Ishikawa (cell line): ENCODE measurements at regions not wholly inside any gene's neighbourhood (a gene's known extent, or its start where the extent isn't known, plus 50 kb on each side); places are given as distances from the start of the nearest gene placed in this dataset.

Experiments used
- CEBPB ChIP-seq: IDR thresholded peaks from 2 replicates; pipeline ENCODE4 v1.6.1; 2012
- CREB1 ChIP-seq: IDR thresholded peaks from 2 replicates; pipeline ENCODE4 v1.6.1; 2012; ENCODE audit warnings: low read depth
- EGR1 ChIP-seq: IDR thresholded peaks from 2 replicates; pipeline ENCODE4 v1.6.1; 2012
- EP300 ChIP-seq: IDR thresholded peaks from 2 replicates; pipeline ENCODE4 v1.6.1; 2012; ENCODE audit warnings: borderline replicate concordance
- FOXM1 ChIP-seq: IDR thresholded peaks from 2 replicates; pipeline ENCODE4 v1.6.1; 2012; ENCODE audit warnings: low read depth, borderline replicate concordance
- MAX ChIP-seq: IDR thresholded peaks from 2 replicates; pipeline ENCODE4 v1.6.1; 2012
- NFIC ChIP-seq: IDR thresholded peaks from 2 replicates; pipeline ENCODE4 v1.6.1; 2012
- RAD21 ChIP-seq: IDR thresholded peaks from 2 replicates; pipeline ENCODE4 v1.6.1; 2012; ENCODE audit warnings: low read depth
- REST ChIP-seq: IDR thresholded peaks from 2 replicates; pipeline ENCODE4 v1.6.1; 2012; ENCODE audit warnings: low read depth, mild to moderate bottlenecking
- TAF1 ChIP-seq: IDR thresholded peaks from 2 replicates; pipeline ENCODE4 v1.6.1; 2012; ENCODE audit warnings: low read depth, mild to moderate bottlenecking
- TCF12 ChIP-seq: IDR thresholded peaks from 2 replicates; pipeline ENCODE4 v1.6.1; 2012; ENCODE audit warnings: low read depth
- TEAD4 ChIP-seq: IDR thresholded peaks from 2 replicates; pipeline ENCODE4 v1.6.1; 2012
- USF1 ChIP-seq: IDR thresholded peaks from 2 replicates; pipeline ENCODE4 v1.6.1; 2012
- YY1 ChIP-seq: IDR thresholded peaks from 2 replicates; pipeline ENCODE4 v1.6.1; 2012; ENCODE audit warnings: low read depth
- ZBTB7A ChIP-seq: IDR thresholded peaks from 2 replicates; pipeline ENCODE4 v1.6.1; 2012; ENCODE audit warnings: low read depth

GRCh38 chr22:34579519-34579918, 486.4 kb upstream of the ISX start:
- TF ChIP-seq USF1 (no peak), TCF12 (no peak), MAX (no peak), NFIC (no peak), REST (no peak), EP300 (no peak), ZBTB7A (no peak), EGR1 (no peak), CEBPB (no peak)

- TF ChIP-seq FOXM1: no peak
- no peak for TF ChIP-seq REST
- no peak for TF ChIP-seq CEBPB
- no peak for TF ChIP-seq EGR1
- no peak for TF ChIP-seq EP300
- no peak for TF ChIP-seq YY1
- no peak for TF ChIP-seq CREB1
- TF ChIP-seq TAF1: no peak
- TF ChIP-seq MAX: no peak
- TF ChIP-seq NFIC: no peak
- no peak for TF ChIP-seq ZBTB7A
- no peak for TF ChIP-seq RAD21
Observed at GRCh38 chr22:34587357-34588356, 478.3 kb upstream of the ISX start.

GRCh38 chr22:34588871-34589545, 476.9 kb upstream of the ISX start:
- TF ChIP-seq FOXM1 (no peak), TEAD4 (no peak), NFIC (no peak), TCF12 (no peak), ZBTB7A (no peak), CREB1 (no peak), EP300 (no peak), YY1 (no peak), USF1 (no peak), RAD21 (no peak), MAX (no peak), CEBPB (no peak), TAF1 (no peak)

GRCh38 chr22:34592123-34592740, 473.7 kb upstream of the ISX start:
- no peak for TF ChIP-seq EP300
- TF ChIP-seq USF1: no peak
- TF ChIP-seq YY1: no peak
- no peak for TF ChIP-seq FOXM1
- TF ChIP-seq TCF12: no peak
- TF ChIP-seq CREB1: no peak
- TF ChIP-seq TEAD4: no peak
- no peak for TF ChIP-seq ZBTB7A
- TF ChIP-seq EGR1: no peak
- TF ChIP-seq TAF1: no peak
- TF ChIP-seq CEBPB: no peak
- TF ChIP-seq REST: no peak
